ENCODE measurements at regions not wholly inside any gene's neighbourhood (a gene's known extent, or its start where the extent isn't known, plus 50 kb on each side); places are given as distances from the start of the nearest gene placed in this dataset.

- H2AFZ ChIP-seq (ENCODE audit: low read length) = no peak overlapping the region
- no peak overlapping the region for H2BK15ac ChIP-seq (ENCODE audit: low read length)
- no peak overlapping the region for H3K4me3 ChIP-seq (ENCODE audit: low read length in 2 of 2)
- peak overlapping the region; percentile 82 for H4K8ac ChIP-seq (ENCODE audit: low read depth, low read length)
- H4K91ac ChIP-seq (ENCODE audit: low read depth, low read length, poor library complexity) = no peak overlapping the region
- no peak overlapping the region for H3K4me2 ChIP-seq (ENCODE audit: insufficient read depth, low read length, poor library complexity, severe bottlenecking)
- peak overlapping the region; percentile 61 for H2BK120ac ChIP-seq (ENCODE audit: low read depth, low read length)
- H3K27me3 ChIP-seq (ENCODE audit: control insufficient read depth in 3 of 3, insufficient read depth in 3 of 3, low read depth in 1 of 3, low read length in 3 of 3) = no peaks in the 10 kb centered on the region
- H3K27ac ChIP-seq (replicated peaks; ENCODE audit: low read length) = no peak overlapping the region
- H3K18ac ChIP-seq (ENCODE audit: low read length) = no peak overlapping the region
- H2AK5ac ChIP-seq (ENCODE audit: low read depth, low read length) = no peak overlapping the region
- H3K14ac ChIP-seq (ENCODE audit: low read length) = no peak overlapping the region
- H3K36me3 ChIP-seq (replicated peaks in 1 of 2; ENCODE audit: control insufficient read depth in 2 of 2, insufficient read depth in 2 of 2, low read length in 2 of 2) = no peaks in the 10 kb centered on the region
- peaks cover 0 to 3% of the 10 kb centered on the region in 2 donors for H3K9me3 ChIP-seq (replicated peaks in 1 of 2; ENCODE audit: control insufficient read depth in 2 of 2, insufficient read depth in 1 of 2, low read depth in 1 of 2, low read length in 2 of 2)
- peaks cover 8% of the 10 kb centered on the region for H3K79me1 ChIP-seq (ENCODE audit: low read depth, low read length)
- no peak overlapping the region for H2BK12ac ChIP-seq (ENCODE audit: low read length)
- no CpG with 5 or more reads among the region's 22 CpGs for WGBS, 2 donors (ENCODE audit: extremely low coverage in 2 of 2, insufficient read length in 2 of 2, insufficient replicate concordance in 1 of 2)
- no peak overlapping the region for H3K4ac ChIP-seq (ENCODE audit: low read length)
- H3K9ac ChIP-seq (ENCODE audit: low read depth, low read length, poor library complexity) = no peak overlapping the region
- H3K23ac ChIP-seq (ENCODE audit: low read depth, low read length, poor library complexity) = no peak overlapping the region
- H3K4me1 ChIP-seq (ENCODE audit: control insufficient read depth in 2 of 2, insufficient read depth in 1 of 2, low read depth in 1 of 2, low read length in 2 of 2) = no peaks in the 10 kb centered on the region
- DNase-seq (ENCODE audit: low spot score) = no peak
- H2BK5ac ChIP-seq (ENCODE audit: low read length) = no peak overlapping the region
These were observed 1212.3 kb downstream of the BRD1 start for GRCh38 chr22:48615171-48616008.

DNA sequence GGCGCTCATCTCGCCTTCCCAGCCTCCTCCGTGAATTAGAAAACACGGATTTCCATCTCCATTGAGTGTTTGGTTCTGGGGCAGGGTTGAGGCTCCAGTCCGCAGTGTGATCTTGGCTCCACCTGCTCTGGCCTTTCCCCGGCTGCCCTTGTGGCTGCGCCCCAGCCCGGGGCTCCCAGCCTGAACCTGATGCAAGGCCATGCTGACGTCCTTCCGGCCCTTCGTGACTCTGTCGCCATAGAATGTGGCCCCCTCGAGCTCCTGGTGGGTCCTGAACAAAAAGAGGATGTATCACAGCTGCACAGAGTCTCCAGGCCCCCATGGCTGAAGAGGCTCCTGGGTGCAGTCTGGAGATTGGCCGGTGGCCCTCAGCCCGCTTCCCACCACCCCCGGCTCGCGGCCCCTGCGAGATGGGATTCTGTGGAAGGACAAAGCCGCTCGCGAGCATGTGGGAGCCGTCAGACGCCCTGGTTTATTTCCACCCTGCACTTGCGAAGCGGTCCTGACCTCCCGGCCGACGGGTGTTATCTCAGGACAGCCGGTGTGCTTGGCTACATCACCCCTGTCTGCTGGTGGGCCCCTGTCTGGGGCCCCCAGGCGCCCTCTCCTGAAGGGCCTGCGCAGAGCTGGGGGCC is 1214.0 kb downstream of the BRD1 start:
- Histone ChIP-seq H3K9me3 (replicated peaks in 1 of 2; ENCODE audit: control insufficient read depth in 2 of 2, insufficient read depth in 1 of 2, low read depth in 1 of 2, low read length in 2 of 2) (peaks cover 0 to 3% of the 10 kb centered on the region in 2 donors), H2BK120ac (ENCODE audit: low read depth, low read length) (no peak overlapping the region), H2AFZ (ENCODE audit: low read length) (no peak overlapping the region), H3K79me1 (ENCODE audit: low read depth, low read length) (peaks cover 12% of the 10 kb centered on the region), H3K9ac (ENCODE audit: low read depth, low read length, poor library complexity) (no peak overlapping the region), H3K18ac (ENCODE audit: low read length) (no peak overlapping the region), H3K27ac (replicated peaks; ENCODE audit: low read length) (no peak overlapping the region), H3K27me3 (ENCODE audit: control insufficient read depth in 3 of 3, insufficient read depth in 3 of 3, low read depth in 1 of 3, low read length in 3 of 3) (no peaks in the 10 kb centered on the region), H3K23ac (ENCODE audit: low read depth, low read length, poor library complexity) (no peak overlapping the region), H3K4me2 (ENCODE audit: insufficient read depth, low read length, poor library complexity, severe bottlenecking) (peak overlapping the region; percentile 2), H3K36me3 (replicated peaks in 1 of 2; ENCODE audit: control insufficient read depth in 2 of 2, insufficient read depth in 2 of 2, low read length in 2 of 2) (no peaks in the 10 kb centered on the region), H2BK12ac (ENCODE audit: low read length) (no peak overlapping the region), H3K4me1 (ENCODE audit: control insufficient read depth in 2 of 2, insufficient read depth in 1 of 2, low read depth in 1 of 2, low read length in 2 of 2) (no peaks in the 10 kb centered on the region), H4K8ac (ENCODE audit: low read depth, low read length) (no peak overlapping the region), H3K14ac (ENCODE audit: low read length) (no peak overlapping the region), H2AK5ac (ENCODE audit: low read depth, low read length) (no peak overlapping the region), H3K4me3 (ENCODE audit: low read length in 2 of 2) (no peak overlapping the region), H2BK5ac (ENCODE audit: low read length) (no peak overlapping the region), H2BK15ac (ENCODE audit: low read length) (no peak overlapping the region), H4K91ac (ENCODE audit: low read depth, low read length, poor library complexity) (no peak overlapping the region), H3K4ac (ENCODE audit: low read length) (no peak overlapping the region)
- no peak for DNase-seq (ENCODE audit: low spot score)
- WGBS, 2 donors (ENCODE audit: extremely low coverage in 2 of 2, insufficient read length in 2 of 2, insufficient replicate concordance in 1 of 2) = no CpG with 5 or more reads among the region's 32 CpGs

GRCh38 chr22:48612077-48612995 is 1215.3 kb downstream of the BRD1 start:
- Histone ChIP-seq H3K36me3 (replicated peaks in 1 of 2; ENCODE audit: control insufficient read depth in 2 of 2, insufficient read depth in 2 of 2, low read length in 2 of 2) (no peaks in the 10 kb centered on the region), H3K14ac (ENCODE audit: low read length) (no peak overlapping the region), H3K18ac (ENCODE audit: low read length) (peak overlapping the region; percentile 41), H4K91ac (ENCODE audit: low read depth, low read length, poor library complexity) (no peak overlapping the region), H3K9ac (ENCODE audit: low read depth, low read length, poor library complexity) (no peak overlapping the region), H3K4ac (ENCODE audit: low read length) (no peak overlapping the region), H3K79me1 (ENCODE audit: low read depth, low read length) (peaks cover 9% of the 10 kb centered on the region), H3K4me2 (ENCODE audit: insufficient read depth, low read length, poor library complexity, severe bottlenecking) (no peak overlapping the region), H2BK5ac (ENCODE audit: low read length) (no peak overlapping the region), H4K8ac (ENCODE audit: low read depth, low read length) (no peak overlapping the region), H3K23ac (ENCODE audit: low read depth, low read length, poor library complexity) (no peak overlapping the region), H2AK5ac (ENCODE audit: low read depth, low read length) (no peak overlapping the region), H2BK15ac (ENCODE audit: low read length) (no peak overlapping the region), H2AFZ (ENCODE audit: low read length) (no peak overlapping the region), H2BK12ac (ENCODE audit: low read length) (no peak overlapping the region), H3K4me3 (ENCODE audit: low read length in 2 of 2) (no peak overlapping the region), H3K27me3 (ENCODE audit: control insufficient read depth in 3 of 3, insufficient read depth in 3 of 3, low read depth in 1 of 3, low read length in 3 of 3) (no peaks in the 10 kb centered on the region), H2BK120ac (ENCODE audit: low read depth, low read length) (no peak overlapping the region), H3K27ac (replicated peaks; ENCODE audit: low read length) (no peak overlapping the region), H3K4me1 (ENCODE audit: control insufficient read depth in 2 of 2, insufficient read depth in 1 of 2, low read depth in 1 of 2, low read length in 2 of 2) (no peaks in the 10 kb centered on the region), H3K9me3 (replicated peaks in 1 of 2; ENCODE audit: control insufficient read depth in 2 of 2, insufficient read depth in 1 of 2, low read depth in 1 of 2, low read length in 2 of 2) (peaks cover 0 to 3% of the 10 kb centered on the region in 2 donors)
- WGBS, 2 donors (ENCODE audit: extremely low coverage in 2 of 2, insufficient read length in 2 of 2, insufficient replicate concordance in 1 of 2) = no CpG with 5 or more reads among the region's 33 CpGs
- no peak for DNase-seq (ENCODE audit: low spot score)
